Cardiac fibroblast (primary cell): ENCODE measurements at regions not wholly inside any gene's neighbourhood (a gene's known extent, or its start where the extent isn't known, plus 50 kb on each side); places are given as distances from the start of the nearest gene placed in this dataset.

Experiments
- DNase-seq, 2 donors: peaks; one replicate each; pipeline versions ENCODE4 v3.0.0 to v3.0.0-alpha.2; 2010; ENCODE audit warnings: low read depth in 2 of 2
- H3K4me3 ChIP-seq, 2 donors: replicated peaks in 1 of 2; 1 replicate in 1 of 2; 2 replicates in 1 of 2; pipeline ENCODE4 v1.5.1; 2011; ENCODE audit warnings: low read depth in 2 of 2, low read length in 2 of 2, mild to moderate bottlenecking in 2 of 2, moderate library complexity in 1 of 2
- TF ChIP-seq, protein P1 (sequence below): IDR thresholded peaks from one replicate; pipeline ENCODE4 v1.5.1; 2011; ENCODE audit warnings: low read depth, mild to moderate bottlenecking, low read length, inconsistent platforms

DNA sequence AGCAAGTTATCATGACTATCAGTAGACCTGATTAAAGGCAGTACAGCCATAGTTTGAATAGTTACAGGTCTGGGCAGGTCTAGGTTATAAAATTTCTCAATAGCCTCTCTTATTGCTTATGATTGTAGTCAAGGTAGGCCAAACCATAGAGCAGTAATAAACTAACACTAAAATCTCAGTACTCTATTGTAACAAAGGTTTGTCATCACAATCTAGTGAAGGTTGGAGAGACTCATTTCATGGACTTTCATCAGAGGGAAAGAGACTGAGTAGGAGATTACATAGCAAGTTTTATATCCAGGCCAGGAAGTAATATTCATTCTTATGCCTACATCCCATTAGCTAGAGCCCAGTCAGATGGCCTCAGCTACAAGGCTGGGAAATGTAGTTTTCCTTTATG, 141.0 kb downstream of the ASB9 start:
- TF ChIP-seq, protein P1, sequence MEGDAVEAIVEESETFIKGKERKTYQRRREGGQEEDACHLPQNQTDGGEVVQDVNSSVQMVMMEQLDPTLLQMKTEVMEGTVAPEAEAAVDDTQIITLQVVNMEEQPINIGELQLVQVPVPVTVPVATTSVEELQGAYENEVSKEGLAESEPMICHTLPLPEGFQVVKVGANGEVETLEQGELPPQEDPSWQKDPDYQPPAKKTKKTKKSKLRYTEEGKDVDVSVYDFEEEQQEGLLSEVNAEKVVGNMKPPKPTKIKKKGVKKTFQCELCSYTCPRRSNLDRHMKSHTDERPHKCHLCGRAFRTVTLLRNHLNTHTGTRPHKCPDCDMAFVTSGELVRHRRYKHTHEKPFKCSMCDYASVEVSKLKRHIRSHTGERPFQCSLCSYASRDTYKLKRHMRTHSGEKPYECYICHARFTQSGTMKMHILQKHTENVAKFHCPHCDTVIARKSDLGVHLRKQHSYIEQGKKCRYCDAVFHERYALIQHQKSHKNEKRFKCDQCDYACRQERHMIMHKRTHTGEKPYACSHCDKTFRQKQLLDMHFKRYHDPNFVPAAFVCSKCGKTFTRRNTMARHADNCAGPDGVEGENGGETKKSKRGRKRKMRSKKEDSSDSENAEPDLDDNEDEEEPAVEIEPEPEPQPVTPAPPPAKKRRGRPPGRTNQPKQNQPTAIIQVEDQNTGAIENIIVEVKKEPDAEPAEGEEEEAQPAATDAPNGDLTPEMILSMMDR: no peak
- no peak for DNase-seq
- H3K4me3 ChIP-seq: no peak overlapping the region

DNA sequence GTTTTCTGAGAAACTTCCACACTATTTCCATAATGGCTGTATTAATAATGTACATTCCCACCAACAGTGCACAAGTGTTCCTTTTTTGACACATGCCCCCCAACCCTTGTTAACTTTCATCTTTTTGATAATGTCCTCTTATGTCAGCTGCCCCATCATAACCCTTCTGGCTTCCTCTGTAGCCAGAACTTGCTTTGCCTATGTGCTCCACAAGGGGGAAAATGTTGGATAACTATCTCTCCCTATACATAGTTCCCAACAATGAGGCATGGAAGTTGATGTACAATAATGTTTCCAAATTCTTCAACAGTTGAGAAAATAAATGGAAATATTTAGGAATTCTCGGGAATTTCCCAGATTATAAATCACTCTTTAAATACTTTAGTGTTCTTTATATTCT, 142.9 kb downstream of the ASB9 start:
- H3K4me3 ChIP-seq: no peak overlapping the region
- DNase-seq: no peak
- TF ChIP-seq, protein P1: no peak

DNA sequence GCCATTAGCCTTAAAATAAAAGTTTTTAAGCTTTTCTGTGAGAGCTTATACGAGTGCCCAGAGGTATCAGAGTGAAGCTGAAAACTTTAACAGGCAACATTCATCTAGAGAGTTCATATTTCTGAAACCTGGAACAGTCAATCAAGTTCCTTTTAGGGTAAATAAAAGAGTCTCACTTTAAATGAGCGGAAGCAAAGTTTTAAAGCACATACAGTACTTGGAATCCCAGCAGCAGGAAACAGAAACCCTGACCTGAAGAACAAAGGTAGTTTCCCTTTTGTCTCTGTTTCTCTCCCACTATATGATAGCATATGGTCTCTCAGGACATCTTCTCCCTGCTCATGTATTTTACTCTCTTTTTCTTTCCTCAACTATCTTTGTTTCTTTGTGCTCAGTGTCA, 153.0 kb downstream of the ASB9 start:
- no peak for DNase-seq
- H3K4me3 ChIP-seq: no peak overlapping the region
- TF ChIP-seq, protein P1: no peak

DNA sequence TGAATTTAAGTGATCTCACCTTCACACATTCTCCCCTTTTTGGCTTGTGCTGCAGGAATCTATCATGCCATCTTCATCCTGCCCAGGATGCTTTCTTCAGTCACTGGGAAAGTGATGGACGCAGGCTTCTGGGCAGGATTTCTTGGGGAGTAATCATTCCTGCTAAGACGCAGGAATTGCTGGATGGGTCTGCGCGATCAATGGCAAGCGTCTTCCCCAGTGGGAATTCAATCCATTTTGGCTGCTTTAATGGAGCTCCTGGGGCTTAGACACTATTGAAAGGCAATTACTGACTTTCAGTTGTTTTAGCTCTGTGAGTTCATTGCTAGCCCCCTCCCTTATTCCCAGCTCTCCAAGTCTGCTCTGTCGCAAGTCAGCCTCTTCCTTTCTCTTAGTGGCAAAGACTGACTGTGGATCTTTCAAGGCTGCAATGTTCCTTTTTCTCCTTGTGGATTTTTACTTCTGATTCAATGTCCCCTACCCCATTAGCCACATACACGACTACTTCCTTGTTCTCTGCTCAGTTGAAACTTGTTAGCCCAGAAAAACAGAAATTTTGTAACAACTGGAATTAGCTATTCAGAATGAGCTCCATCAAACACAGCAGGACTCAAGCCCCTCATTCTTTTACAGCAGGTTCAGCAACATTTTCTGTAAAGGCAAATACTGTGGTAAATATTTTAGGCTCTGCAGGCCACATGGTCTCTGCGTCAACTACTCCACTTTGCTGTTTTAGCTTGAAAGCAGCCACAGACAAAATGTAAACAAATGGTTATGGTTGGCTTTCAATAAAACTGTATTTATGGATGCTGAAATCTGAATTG, 154.9 kb downstream of the ASB9 start:
- H3K4me3 ChIP-seq: no peak overlapping the region
- no peak for DNase-seq
- TF ChIP-seq, protein P1: no peak

DNA sequence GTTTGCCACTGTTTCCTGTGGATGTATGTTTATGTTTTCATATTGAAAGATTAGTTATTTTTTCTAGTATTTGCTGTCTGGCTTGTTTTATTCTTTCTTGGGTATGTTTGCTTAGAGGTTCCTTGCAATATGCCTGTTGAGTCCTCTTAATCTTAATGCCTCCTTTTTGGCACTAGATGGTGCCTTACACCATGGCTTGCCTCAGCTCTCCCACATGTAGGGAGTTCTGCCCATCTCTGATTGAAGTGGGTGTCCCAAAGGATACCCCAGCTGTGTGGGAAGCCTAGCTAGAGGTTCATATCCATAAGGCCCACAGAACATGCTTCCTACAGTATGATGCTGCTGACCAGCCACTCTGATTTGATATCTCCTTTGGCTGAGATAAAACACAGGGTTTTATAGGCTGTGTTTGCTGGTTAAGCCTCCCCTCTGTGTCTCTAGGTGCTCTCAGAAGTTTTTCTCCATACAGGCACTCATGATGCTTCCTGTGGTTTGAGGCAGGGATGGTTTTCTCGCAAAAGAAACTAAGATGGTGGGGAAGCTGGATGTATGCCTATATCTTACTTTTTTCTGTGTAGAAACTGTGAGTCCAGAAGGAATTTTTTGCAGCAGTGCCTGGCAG, 162.4 kb downstream of the ASB9 start:
- DNase-seq: no peak
- no peak overlapping the region for H3K4me3 ChIP-seq
- TF ChIP-seq, protein P1: no peak

DNA sequence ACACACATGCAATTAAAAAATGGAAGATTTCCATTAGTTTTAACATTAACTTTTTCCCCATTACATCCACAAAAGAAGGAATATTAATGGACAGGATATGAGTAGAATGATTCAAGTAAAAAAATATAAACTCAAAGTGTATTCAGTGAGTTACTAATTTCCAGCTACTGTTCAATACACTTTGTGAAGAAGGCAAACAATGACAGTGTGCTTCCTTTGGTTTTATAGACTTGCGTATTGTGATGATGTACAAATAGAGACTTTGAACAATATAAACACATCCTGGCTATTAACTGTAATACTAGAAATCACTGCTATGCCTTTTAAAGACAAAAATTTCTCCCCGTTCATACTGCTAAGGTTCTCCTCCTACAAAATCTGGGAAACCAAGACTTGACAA, 171.4 kb downstream of the ASB9 start:
- DNase-seq: no peak
- TF ChIP-seq, protein P1: no peak
- H3K4me3 ChIP-seq: no peak overlapping the region
